GM12878 (cell line): ENCODE measurements at regions not wholly inside any gene's neighbourhood (a gene's known extent, or its start where the extent isn't known, plus 50 kb on each side); places are given as distances from the start of the nearest gene placed in this dataset.

Source experiments
- ATAC-seq: fragments of 200-7000 bp; cut with Tn5 transposase; 3 replicates; pipeline ENCODE4 v1.9.1; 2020; ENCODE audit warnings: mild to moderate bottlenecking, moderate library complexity
- BruUV-seq: library from RNA; stranded (reverse); fragments of 400-500 nt; replicated peaks from 2 replicates; lab custom pipeline; 2021; lab: Mats Ljungman, UMichigan
- CTCF ChIA-PET: fragments of 300-600 bp; sonication (Branson Sonifier 250); formaldehyde crosslinking; extraction: SDS; loops from one replicate; lab custom pipeline; 2021; ENCODE audit warnings: inconsistent platforms; lab: Yijun Ruan, JAX
- POLR2A ChIA-PET: fragments of 350-600 bp; formaldehyde crosslinking; extraction: SDS; loops from one replicate; lab custom pipeline; 2021; ENCODE audit warnings: inconsistent platforms; lab: Charles Lee
- RAD21 ChIA-PET: fragments of 300-600 bp; sonication (Branson Sonifier 250); formaldehyde crosslinking; loops from one replicate; lab custom pipeline; 2023; ENCODE audit warnings: antibody characterized with exemption; ENCODE audit not compliant: unreplicated experiment; lab: Charles Lee
- SMC1A ChIA-PET: fragments of 300-600 bp; sonication (Branson Sonifier 250); formaldehyde crosslinking; loops from one replicate; lab custom pipeline; 2023; ENCODE audit not compliant: unreplicated experiment, uncharacterized antibody; lab: Charles Lee
- DNase-seq: peaks from one replicate; pipeline ENCODE4 v3.0.0-alpha.2; 2011; ENCODE audit warnings: low read depth, low spot score
- FAIRE-seq: peaks from 3 replicates; lab custom pipeline; 2011; peaks lifted over from hg19 to GRCh38; lab: Jason Lieb, UNC
- H2AFZ ChIP-seq: 2 replicates; pipeline ENCODE4 v1.6.0; 2011; ENCODE audit warnings: low read depth, low read length, control low read depth; ENCODE audit not compliant: control insufficient read depth
- H3K27ac ChIP-seq: 2 replicates; pipeline ENCODE4 v1.5.1; 2011; ENCODE audit warnings: control low read depth; ENCODE audit not compliant: control insufficient read depth, insufficient read depth
- H3K27me3 ChIP-seq, 2 experiments: replicated peaks in 1 of 2; 2 replicates each; pipeline versions ENCODE4 v1.6.0 to v1.6.1; 2011; ENCODE audit warnings: low read length in 1 of 2; ENCODE audit not compliant: control insufficient read depth in 2 of 2, insufficient read depth in 2 of 2
- H3K36me3 ChIP-seq, 2 experiments: 2 replicates each; pipeline ENCODE4 v1.5.1; 2011; ENCODE audit warnings: low read length in 1 of 2; ENCODE audit not compliant: control insufficient read depth in 2 of 2, insufficient read depth in 2 of 2
- H3K4me1 ChIP-seq: 2 replicates; pipeline ENCODE4 v1.6.1; 2011; ENCODE audit warnings: mild to moderate bottlenecking, low read length, moderate library complexity, mixed read lengths; ENCODE audit not compliant: control insufficient read depth, insufficient read depth
- H3K4me2 ChIP-seq: 2 replicates; pipeline ENCODE4 v1.6.0; 2011; ENCODE audit warnings: control low read depth; ENCODE audit not compliant: control insufficient read depth, insufficient read depth
- H3K4me3 ChIP-seq: fragments of 200-600 bp; sonication (generic); 2 replicates; pipeline ENCODE4 v1.5.1; 2016
- H3K79me2 ChIP-seq: 2 replicates; pipeline ENCODE4 v1.6.0; 2011; ENCODE audit warnings: low read length; ENCODE audit not compliant: control insufficient read depth, insufficient read depth
- H3K9ac ChIP-seq: 2 replicates; pipeline ENCODE4 v1.8.0; 2011; ENCODE audit warnings: low read length, control low read depth, mixed read lengths; ENCODE audit not compliant: control insufficient read depth, insufficient read depth
- H3K9me3 ChIP-seq: replicated peaks from 3 replicates; pipeline ENCODE4 v1.5.1; 2011; ENCODE audit warnings: mild to moderate bottlenecking, low read length; ENCODE audit not compliant: control insufficient read depth, insufficient read depth
- H4K20me1 ChIP-seq: 2 replicates; pipeline ENCODE4 v1.6.0; 2011; ENCODE audit not compliant: control insufficient read depth, insufficient read depth
- ATF3 ChIP-seq: IDR thresholded peaks from 2 replicates; pipeline ENCODE4 v1.6.1; 2011; ENCODE audit warnings: low read depth, mild to moderate bottlenecking, low read length, moderate library complexity, borderline replicate concordance; ENCODE audit errors: extremely low read depth
- CREM ChIP-seq: IDR thresholded peaks from 2 replicates; pipeline ENCODE4 v1.6.1; 2014; ENCODE audit warnings: antibody characterized with exemption, low read depth
- CUX1 ChIP-seq: IDR thresholded peaks from 2 replicates; pipeline ENCODE4 v1.6.1; 2012; ENCODE audit warnings: improper control_type of control experiment, low read depth, low read length; ENCODE audit not compliant: insufficient replicate concordance
- HCFC1 ChIP-seq: fragments of 150-350 bp; IDR thresholded peaks from 2 replicates; pipeline ENCODE4 v1.6.1; 2014; ENCODE audit warnings: low read length
- KDM1A ChIP-seq: fragments of 200-600 bp; sonication (generic); IDR thresholded peaks from 2 replicates; pipeline ENCODE4 v1.6.1; 2016; ENCODE audit warnings: borderline replicate concordance
- RBBP5 ChIP-seq: fragments of 200-600 bp; sonication (generic); conservative IDR thresholded peaks from 2 replicates; pipeline ENCODE4 v1.6.1; 2016
- ZBTB4 ChIP-seq: fragments of 450-650 bp; formaldehyde crosslinking; IDR thresholded peaks from 2 replicates; pipeline ENCODE4 v1.4.0; 2022; ENCODE audit warnings: mild to moderate bottlenecking, moderate library complexity
- ZNF24 ChIP-seq: fragments of 450-650 bp; IDR thresholded peaks from 2 replicates; pipeline ENCODE4 v1.6.1; 2017; ENCODE audit warnings: antibody characterized with exemption, mild to moderate bottlenecking
- in situ Hi-C: fragments of 300-500 bp; cut with MboI; formaldehyde crosslinking; loops from 9 replicates; pipeline ENCODE4 v1.14.3; 2018; ENCODE audit warnings: mixed read lengths
- intact Hi-C: fragments of 100-400 bp; cut with micrococcal nuclease; formaldehyde crosslinking; loops from one replicate; pipeline ENCODE4 v1.14.2; 2022; ENCODE audit not compliant: unreplicated experiment

- H3K4me1 ChIP-seq, result no peaks in the 10 kb centered on the region
- no peak overlapping the region for H2AFZ ChIP-seq
- H3K27me3 ChIP-seq, result no peaks in the 10 kb centered on the region
- FAIRE-seq (no peak), ATAC-seq (no peak), DNase-seq (no peak)
- CTCF ChIA-PET, result no interaction called here
- H3K4me2 ChIP-seq, result no peak overlapping the region
- no peaks in the 10 kb centered on the region for H3K9me3 ChIP-seq
- no TSS peak for BruUV-seq
- no peak overlapping the region for H3K9ac ChIP-seq
- intact Hi-C loops, result no loop called here
- H4K20me1 ChIP-seq, result no peaks in the 10 kb centered on the region
- H3K27ac ChIP-seq, result no peak overlapping the region
- H3K4me3 ChIP-seq, result no peak overlapping the region
- no peak for TF ChIP-seq RBBP5
- no peak for TF ChIP-seq CUX1
- no peak for TF ChIP-seq CREM
- no peak for TF ChIP-seq ATF3
- no peak for TF ChIP-seq ZNF24
- no peak for TF ChIP-seq ZBTB4 (CRISPR knock-in tag)
- TF ChIP-seq KDM1A, result no peak
- no peak for TF ChIP-seq HCFC1
- RAD21 ChIA-PET, result no interaction called here
- no peaks in the 10 kb centered on the region for H3K36me3 ChIP-seq
- in situ Hi-C loops, result no loop called here
- POLR2A ChIA-PET, result no interaction called here
- no peaks in the 10 kb centered on the region for H3K79me2 ChIP-seq
- SMC1A ChIA-PET, result no interaction called here
These were observed 773.8 kb downstream of the PLOD2 start for GRCh38 chr3:145387211-145387610.
